HepG2 (cell line): ENCODE measurements at regions not wholly inside any gene's neighbourhood (a gene's known extent, or its start where the extent isn't known, plus 50 kb on each side); places are given as distances from the start of the nearest gene placed in this dataset.
A peak's percentile ranks its signal among the peaks of the same experiment; 100 is the strongest.

Experiments
- ATAC-seq: fragments of 200-7000 bp; cut with Tn5 transposase; 3 replicates; pipeline ENCODE4 v1.9.1; 2020; ENCODE audit warnings: mild to moderate bottlenecking, moderate library complexity
- BruUV-seq: library from RNA; stranded (reverse); fragments of 400-500 nt; replicated peaks from 2 replicates; lab custom pipeline; 2021; lab: Mats Ljungman, UMichigan
- CTCF ChIA-PET: fragments of 300-600 bp; formaldehyde crosslinking; extraction: SDS; loops from one replicate; lab custom pipeline; 2021; ENCODE audit warnings: low total read pairs, inconsistent platforms, low intra/inter-chr PET ratio; lab: Yijun Ruan, JAX
- POLR2A ChIA-PET: fragments of 350-600 bp; sonication (Branson Sonifier 250); formaldehyde crosslinking; loops from one replicate; lab custom pipeline; 2020; ENCODE audit warnings: antibody characterized with exemption, inconsistent platforms; lab: Yijun Ruan, JAX
- DNase-seq: peaks from one replicate; pipeline ENCODE4 v3.0.0-alpha.2; 2015; ENCODE audit warnings: low spot score
- FAIRE-seq: peaks from 3 replicates; lab custom pipeline; 2011; peaks lifted over from hg19 to GRCh38; lab: Jason Lieb, UNC
- H2AFZ ChIP-seq: one replicate; pipeline ENCODE4 v1.6.1; 2011; ENCODE audit warnings: low read length, inconsistent platforms
- H3K27ac ChIP-seq: fragments of 300-600 bp; 3 replicates; pipeline ENCODE4 v1.8.0; 2011; ENCODE audit warnings: mixed run types, mild to moderate bottlenecking, mixed read lengths, low read length, inconsistent platforms; ENCODE audit not compliant: insufficient read depth; ENCODE audit errors: extremely low read length
- H3K27me3 ChIP-seq, 2 experiments: fragments of 200-600 bp in 1 of 2; 2 replicates in 1 of 2; 3 replicates in 1 of 2; pipeline versions ENCODE4 v1.6.0 to v1.8.0; 2011; ENCODE audit warnings: low read length in 2 of 2, mild to moderate bottlenecking in 2 of 2, moderate library complexity in 2 of 2, inconsistent platforms in 1 of 2; ENCODE audit not compliant: insufficient read depth in 2 of 2, control insufficient read depth in 1 of 2
- H3K36me3 ChIP-seq, 2 experiments: fragments of 200-600 bp in 1 of 2; replicated peaks in 1 of 2; 2 replicates in 1 of 2; 3 replicates in 1 of 2; pipeline versions ENCODE4 v1.5.1 to v1.8.0; 2011; ENCODE audit warnings: low read length in 2 of 2, inconsistent platforms in 1 of 2; ENCODE audit not compliant: insufficient read depth in 2 of 2, control insufficient read depth in 1 of 2
- H3K4me1 ChIP-seq: 2 replicates; pipeline ENCODE4 v1.5.1; 2012; ENCODE audit warnings: low read length, inconsistent platforms; ENCODE audit not compliant: insufficient read depth
- H3K4me2 ChIP-seq: 2 replicates; pipeline ENCODE4 v1.6.0; 2011; ENCODE audit warnings: low read depth, low read length, inconsistent platforms
- H3K4me3 ChIP-seq, 3 experiments: fragments of 200-600 bp in 1 of 3; sonication (generic), shearing (Covaris generic) in 1 of 3; replicated peaks in 1 of 3; 2 replicates each; pipeline ENCODE4 v1.5.1; 2011 to 2016; ENCODE audit warnings: low read length in 3 of 3, inconsistent platforms in 2 of 3, low read depth in 2 of 3, mild to moderate bottlenecking in 2 of 3, control low read depth in 1 of 3, mixed read lengths in 1 of 3; ENCODE audit not compliant: insufficient read depth in 1 of 3
- H3K79me2 ChIP-seq: one replicate; pipeline ENCODE4 v1.6.1; 2011; ENCODE audit warnings: low read length, inconsistent platforms; ENCODE audit not compliant: insufficient read depth
- H3K9ac ChIP-seq: 2 replicates; pipeline ENCODE4 v1.6.0; 2011; ENCODE audit warnings: mild to moderate bottlenecking, low read depth, low read length, inconsistent platforms; ENCODE audit not compliant: insufficient read depth
- H3K9me3 ChIP-seq: 2 replicates; pipeline ENCODE4 v1.5.1; 2012; ENCODE audit warnings: mild to moderate bottlenecking, low read length
- H4K20me1 ChIP-seq: 2 replicates; pipeline ENCODE4 v1.6.0; 2011; ENCODE audit warnings: inconsistent platforms, mild to moderate bottlenecking, low read length, moderate library complexity; ENCODE audit not compliant: insufficient read depth
- CREB1 ChIP-seq, 2 experiments: fragments of 450-650 bp in 1 of 2; IDR thresholded peaks; 2 replicates each; pipeline ENCODE4 v1.6.1; 2016 to 2017; ENCODE audit warnings: control low read depth in 1 of 2, mild to moderate bottlenecking in 1 of 2, missing compliant biosample characterization in 1 of 2, missing genetic modification characterization in 1 of 2
- FOXM1 ChIP-seq: sonication (generic); formaldehyde crosslinking; IDR thresholded peaks from 2 replicates; pipeline ENCODE4 v1.5.0; 2020; ENCODE audit warnings: missing genetic modification reagents
- MBD4 ChIP-seq: IDR thresholded peaks from 2 replicates; pipeline ENCODE4 v1.6.1; 2012; ENCODE audit warnings: low read length, inconsistent platforms, borderline replicate concordance
- SMC3 ChIP-seq: IDR thresholded peaks from 2 replicates; pipeline ENCODE4 v1.6.1; 2011; ENCODE audit warnings: low read length, improper control_type of control experiment
- ZNF264 ChIP-seq: sonication (generic); formaldehyde crosslinking; IDR thresholded peaks from 2 replicates; pipeline ENCODE4 v1.4.0; 2020; ENCODE audit warnings: missing genetic modification reagents
- ZNF776 ChIP-seq: sonication (generic); formaldehyde crosslinking; IDR thresholded peaks from 2 replicates; pipeline ENCODE4 v1.4.0; 2020; ENCODE audit warnings: mild to moderate bottlenecking, missing genetic modification reagents
- ZNF850 ChIP-seq: sonication (generic); formaldehyde crosslinking; conservative IDR thresholded peaks from 2 replicates; pipeline ENCODE4 v1.9.0; 2021; ENCODE audit warnings: mild to moderate bottlenecking, missing genetic modification reagents
- WGBS: methylation state at CpG from one replicate; pipeline ENCODE4 v1.1.6; 2017; ENCODE audit warnings: low lambda C conversion rate; 5-methylcytosine and 5-hydroxymethylcytosine counted together
- in situ Hi-C: cut with HindIII; loops from 2 replicates; pipeline ENCODE4 v1.10.0; 2017; ENCODE audit warnings: low pct_unique_long_range_greater_than_20kb; ENCODE audit not compliant: extremely low pct_ligation_motif_present
- intact Hi-C: fragments of 100-400 bp; cut with micrococcal nuclease; formaldehyde crosslinking; loops from one replicate; pipeline ENCODE4 v1.10.0; 2022; ENCODE audit not compliant: unreplicated experiment

DNA sequence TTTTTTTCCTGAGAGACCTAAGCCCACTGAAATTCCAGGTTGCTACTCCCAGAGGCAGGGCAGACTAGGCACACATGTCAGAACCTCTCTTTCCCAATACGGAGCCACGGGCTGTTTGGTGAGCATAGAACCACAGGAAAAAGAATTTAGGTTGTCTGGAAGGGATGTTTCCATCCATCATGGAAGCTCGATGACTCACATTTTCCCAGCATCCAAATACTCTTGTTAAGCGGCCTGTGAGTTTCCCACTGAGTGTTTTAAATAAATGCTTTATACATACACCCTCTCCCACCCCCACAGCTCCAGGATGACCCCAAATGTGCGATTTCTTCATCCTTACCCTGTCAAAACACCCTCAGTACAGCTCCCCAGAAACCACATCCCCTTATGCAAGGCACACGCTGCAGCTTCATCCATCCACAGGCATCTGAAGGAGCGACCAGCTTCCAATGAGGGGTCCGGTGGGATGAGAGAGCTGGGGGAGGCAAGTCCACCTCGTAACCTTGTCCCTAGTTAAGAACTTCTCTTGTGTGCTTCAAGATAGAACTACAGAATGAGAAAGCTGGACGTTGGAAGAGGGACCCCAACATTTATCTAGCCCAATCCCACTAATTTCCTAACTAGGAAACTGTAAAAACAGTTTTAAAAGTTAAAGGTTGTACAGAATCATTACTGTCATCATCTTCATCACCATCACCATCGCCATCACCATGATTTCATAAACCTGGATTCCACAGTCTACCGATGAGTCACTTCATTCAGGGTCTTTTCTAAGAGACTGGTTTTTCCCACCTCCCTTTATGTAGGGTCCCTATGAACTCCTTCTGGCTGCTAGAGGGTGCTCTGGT lies 63.5 kb upstream of the FZD7 start:
- intact Hi-C loops, result no loop called here

DNA sequence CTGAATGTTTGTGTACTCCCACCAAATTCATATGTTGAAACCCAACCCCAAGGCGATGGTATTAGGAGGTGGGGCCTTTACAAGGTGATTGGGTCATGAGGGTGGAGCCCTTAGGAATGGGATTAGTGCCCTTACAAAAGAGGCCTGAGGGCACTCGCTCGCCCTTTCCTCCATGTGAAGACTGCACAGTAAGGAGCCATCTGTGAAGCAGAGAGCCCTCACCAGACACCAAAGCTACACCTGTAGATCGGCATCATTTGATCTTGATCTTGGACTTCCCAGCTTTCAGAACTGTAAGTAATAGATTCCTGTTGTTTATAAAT lies 62.9 kb upstream of the FZD7 start:
- DNase-seq (no peak), FAIRE-seq (no peak), ATAC-seq (no peak)
- Histone ChIP-seq H2AFZ (no peak overlapping the region), H3K79me2 (no peaks in the 10 kb centered on the region), H3K4me2 (no peak overlapping the region), H3K9ac (no peak overlapping the region), H3K4me3 (no peak overlapping the region), H3K4me1 (peaks cover 25% of the 10 kb centered on the region), H4K20me1 (no peaks in the 10 kb centered on the region), H3K9me3 (no peaks in the 10 kb centered on the region), H3K27ac (no peak overlapping the region), H3K27me3 (peaks cover 0 to 28% of the 10 kb centered on the region in 2 experiments; a peak in 3 of 5 replicates), H3K36me3 (no peaks in the 10 kb centered on the region)
- ChIA-PET POLR2A (no interaction called here), CTCF (no interaction called here)
- 32% methylated on average over 4 of the region's 4 CpGs for WGBS
- TF ChIP-seq ZNF850 (CRISPR knock-in tag), result no peak
- TF ChIP-seq ZNF264, result peak; percentile 83
- BruUV-seq, result no TSS peak
- intact Hi-C loops (no loop called here), in situ Hi-C loops (no loop called here)

More for the DNA sequence above, 63.5 kb upstream of the FZD7 start:
- no peak for TF ChIP-seq FOXM1 (CRISPR knock-in tag)
- TF ChIP-seq SMC3, result no peak
- TF ChIP-seq MBD4, result no peak
- peak; percentile 53; the same call in 1 of the 2 replicates for TF ChIP-seq CREB1 (IDR thresholded peaks at IDR 0.05)
- TF ChIP-seq CREB1 (CRISPR knock-in tag; IDR thresholded peaks at IDR 0.05), result no peak
- TF ChIP-seq ZNF776 (CRISPR knock-in tag), result no peak
- FAIRE-seq (no peak), DNase-seq (no peak), ATAC-seq (no peak)
- H2AFZ ChIP-seq, result no peak overlapping the region
- no peaks in the 10 kb centered on the region for H3K79me2 ChIP-seq
- H3K4me3 ChIP-seq, result no peak overlapping the region
- CTCF ChIA-PET, result no interaction called here
- H3K27me3 ChIP-seq, result peaks cover 0 to 28% of the 10 kb centered on the region in 2 experiments; a peak in 3 of 5 replicates
- H3K4me1 ChIP-seq, result peaks cover 19% of the 10 kb centered on the region
- H3K4me2 ChIP-seq, result no peak overlapping the region
- WGBS, result 38% methylated on average over 12 of the region's 12 CpGs
- H3K27ac ChIP-seq, result no peak overlapping the region
- no peaks in the 10 kb centered on the region for H3K36me3 ChIP-seq
- in situ Hi-C loops, result no loop called here
- no peak overlapping the region for H3K9ac ChIP-seq
- POLR2A ChIA-PET, result no interaction called here
- no peaks in the 10 kb centered on the region for H3K9me3 ChIP-seq
- no peaks in the 10 kb centered on the region for H4K20me1 ChIP-seq
- BruUV-seq, result no TSS peak
